ENCODE measurements at regions not wholly inside any gene's neighbourhood (a gene's known extent, or its start where the extent isn't known, plus 50 kb on each side); places are given as distances from the start of the nearest gene placed in this dataset.

GRCh38 chr2:121082191-121082590 lies 202.8 kb downstream of the TFCP2L1 start:
- FAIRE-seq (no peak), DNase-seq (ENCODE audit: insufficient read length, low spot score) (no peak)

- FAIRE-seq (no peak), DNase-seq (ENCODE audit: insufficient read length, low spot score) (no peak)
These were observed 200.8 kb downstream of the TFCP2L1 start for GRCh38 chr2:121084130-121084680.

GRCh38 chr2:121085801-121086200 lies 199.2 kb downstream of the TFCP2L1 start:
- FAIRE-seq (no peak), DNase-seq (ENCODE audit: insufficient read length, low spot score) (no peak)

GRCh38 chr2:121086450-121086849 lies 198.6 kb downstream of the TFCP2L1 start:
- FAIRE-seq = no peak
- no peak for DNase-seq (ENCODE audit: insufficient read length, low spot score)

- DNase-seq (ENCODE audit: insufficient read length, low spot score) (no peak), FAIRE-seq (no peak)
These were observed 197.9 kb downstream of the TFCP2L1 start for GRCh38 chr2:121087117-121087516.

- DNase-seq (ENCODE audit: insufficient read length, low spot score) (no peak), FAIRE-seq (no peak)
These were observed 196.5 kb downstream of the TFCP2L1 start for GRCh38 chr2:121088251-121089165.

GRCh38 chr2:121089166-121089510 lies 195.9 kb downstream of the TFCP2L1 start:
- FAIRE-seq = no peak
- DNase-seq (ENCODE audit: insufficient read length, low spot score) = no peak

- DNase-seq (ENCODE audit: insufficient read length, low spot score) = no peak
- FAIRE-seq = no peak
These were observed 194.8 kb downstream of the TFCP2L1 start for GRCh38 chr2:121090088-121090715.

- no peak for FAIRE-seq
These were observed 192.9 kb downstream of the TFCP2L1 start for GRCh38 chr2:121092095-121092494.

GRCh38 chr2:121093692-121094091 lies 191.3 kb downstream of the TFCP2L1 start:
- DNase-seq (ENCODE audit: insufficient read length, low spot score) (no peak), FAIRE-seq (no peak)

More at GRCh38 chr2:121092095-121092494, 192.9 kb downstream of the TFCP2L1 start:
- DNase-seq (ENCODE audit: insufficient read length, low spot score) = no peak

GRCh38 chr2:121094101-121094500 lies 190.9 kb downstream of the TFCP2L1 start:
- no peak for FAIRE-seq
- no peak for DNase-seq (ENCODE audit: insufficient read length, low spot score)

- DNase-seq (ENCODE audit: insufficient read length, low spot score) (no peak), FAIRE-seq (no peak)
These were observed 190.2 kb downstream of the TFCP2L1 start for GRCh38 chr2:121094845-121095244.

GRCh38 chr2:121095257-121096080 lies 189.5 kb downstream of the TFCP2L1 start:
- FAIRE-seq (peak; percentile 57), DNase-seq (ENCODE audit: insufficient read length, low spot score) (peak; percentile 72)

- DNase-seq (ENCODE audit: insufficient read length, low spot score) (no peak), FAIRE-seq (no peak)
These were observed 188.4 kb downstream of the TFCP2L1 start for GRCh38 chr2:121096611-121097010.

- DNase-seq (ENCODE audit: insufficient read length, low spot score) (no peak), FAIRE-seq (no peak)
These were observed 186.4 kb downstream of the TFCP2L1 start for GRCh38 chr2:121098556-121098955.

- FAIRE-seq = no peak
- DNase-seq (ENCODE audit: insufficient read length, low spot score) = peak; percentile 31
These were observed 185.4 kb downstream of the TFCP2L1 start for GRCh38 chr2:121099329-121100290.

GRCh38 chr2:121101093-121101715 lies 183.8 kb downstream of the TFCP2L1 start:
- no peak for DNase-seq (ENCODE audit: insufficient read length, low spot score)
- no peak for FAIRE-seq

GRCh38 chr2:121102941-121103340 lies 182.1 kb downstream of the TFCP2L1 start:
- FAIRE-seq (no peak), DNase-seq (ENCODE audit: insufficient read length, low spot score) (no peak)

- DNase-seq (ENCODE audit: insufficient read length, low spot score) = no peak
- FAIRE-seq = no peak
These were observed 181.0 kb downstream of the TFCP2L1 start for GRCh38 chr2:121103960-121104359.

All from HTR-8/SVneo (cell line).